RWPE2 (cell line): ENCODE measurements at regions not wholly inside any gene's neighbourhood (a gene's known extent, or its start where the extent isn't known, plus 50 kb on each side); places are given as distances from the start of the nearest gene placed in this dataset.

Experiments
- ATAC-seq: fragments of 200-7000 bp; cut with Tn5 transposase; 3 replicates; pipeline ENCODE4 v1.9.1; 2021; ENCODE audit warnings: low read depth
- DNase-seq: peaks from one replicate; pipeline ENCODE4 v3.0.0-alpha.2; 2020; ENCODE audit warnings: low spot score
- H3K27ac ChIP-seq: fragments of 450-650 bp; 2 replicates; pipeline ENCODE4 v1.5.1; 2017; ENCODE audit warnings: mild to moderate bottlenecking; ENCODE audit not compliant: poor library complexity, severe bottlenecking
- H3K27me3 ChIP-seq: fragments of 250-450 bp; sonication (Bioruptor Pico); 2 replicates; pipeline ENCODE4 v1.5.1; 2021; ENCODE audit warnings: mild to moderate bottlenecking, moderate library complexity; ENCODE audit not compliant: insufficient read depth, poor library complexity, severe bottlenecking
- H3K36me3 ChIP-seq: fragments of 250-450 bp; sonication (Bioruptor Pico); 2 replicates; pipeline ENCODE4 v1.5.1; 2020; ENCODE audit warnings: low read depth, mild to moderate bottlenecking, moderate library complexity
- H3K4me1 ChIP-seq: fragments of 250-450 bp; sonication (Bioruptor Pico); 2 replicates; pipeline ENCODE4 v1.5.1; 2021; ENCODE audit warnings: mild to moderate bottlenecking, moderate library complexity; ENCODE audit not compliant: insufficient read depth, poor library complexity, severe bottlenecking
- H3K4me3 ChIP-seq: fragments of 250-450 bp; sonication (Bioruptor Pico); 2 replicates; pipeline ENCODE4 v1.5.1; 2021; ENCODE audit warnings: mild to moderate bottlenecking, moderate library complexity; ENCODE audit not compliant: severe bottlenecking
- H3K9me3 ChIP-seq: fragments of 250-450 bp; sonication (Bioruptor Pico); 2 replicates; pipeline ENCODE4 v1.5.1; 2021; ENCODE audit warnings: mild to moderate bottlenecking, moderate library complexity; ENCODE audit not compliant: severe bottlenecking
- CTCF ChIP-seq: fragments of 450-650 bp; IDR thresholded peaks from one replicate; pipeline ENCODE4 v1.5.1; 2017; ENCODE audit warnings: mild to moderate bottlenecking, moderate library complexity; ENCODE audit not compliant: poor library complexity, severe bottlenecking

- no peak for TF ChIP-seq CTCF
- Histone ChIP-seq H3K36me3 (no peaks in the 10 kb centered on the region), H3K4me1 (no peaks in the 10 kb centered on the region), H3K27ac (no peak overlapping the region), H3K9me3 (no peaks in the 10 kb centered on the region), H3K4me3 (no peak overlapping the region), H3K27me3 (no peaks in the 10 kb centered on the region)
- DNase-seq (no peak), ATAC-seq (no peak)
Measured at GRCh38 chr4:127352220-127353113, 280.3 kb upstream of the INTU start.

GRCh38 chr4:127355743-127356142, 277.0 kb upstream of the INTU start:
- H3K9me3 ChIP-seq: no peaks in the 10 kb centered on the region
- H3K36me3 ChIP-seq: no peaks in the 10 kb centered on the region
- no peak for DNase-seq
- ATAC-seq: no peak
- no peak overlapping the region for H3K4me3 ChIP-seq
- no peaks in the 10 kb centered on the region for H3K4me1 ChIP-seq
- no peak overlapping the region for H3K27ac ChIP-seq
- TF ChIP-seq CTCF: no peak
- H3K27me3 ChIP-seq: no peaks in the 10 kb centered on the region

- Histone ChIP-seq H3K27ac (no peak overlapping the region), H3K36me3 (no peaks in the 10 kb centered on the region), H3K9me3 (no peaks in the 10 kb centered on the region), H3K27me3 (no peaks in the 10 kb centered on the region), H3K4me1 (no peaks in the 10 kb centered on the region), H3K4me3 (no peak overlapping the region)
- TF ChIP-seq CTCF: no peak
- ATAC-seq: no peak
- no peak for DNase-seq
Measured at GRCh38 chr4:127357765-127358164, 275.0 kb upstream of the INTU start.

GRCh38 chr4:127362686-127363085, 270.1 kb upstream of the INTU start:
- Histone ChIP-seq H3K9me3 (no peaks in the 10 kb centered on the region), H3K27me3 (no peaks in the 10 kb centered on the region), H3K27ac (no peak overlapping the region), H3K4me3 (no peak overlapping the region), H3K4me1 (no peaks in the 10 kb centered on the region), H3K36me3 (no peaks in the 10 kb centered on the region)
- ATAC-seq (no peak), DNase-seq (no peak)
- TF ChIP-seq CTCF: no peak

- no peak for DNase-seq
- Histone ChIP-seq H3K27ac (no peak overlapping the region), H3K36me3 (no peaks in the 10 kb centered on the region), H3K4me3 (no peak overlapping the region), H3K4me1 (no peaks in the 10 kb centered on the region), H3K27me3 (no peaks in the 10 kb centered on the region), H3K9me3 (no peaks in the 10 kb centered on the region)
- no peak for TF ChIP-seq CTCF
- no peak for ATAC-seq
Measured at GRCh38 chr4:127364397-127364796, 268.4 kb upstream of the INTU start.
